NCI-H226 (cell line): ENCODE measurements at regions not wholly inside any gene's neighbourhood (a gene's known extent, or its start where the extent isn't known, plus 50 kb on each side); places are given as distances from the start of the nearest gene placed in this dataset.

Source experiments
- DNase-seq: peaks from one replicate; pipeline ENCODE4 v3.0.0-alpha.2; 2015

- DNase-seq: no peak
Measured at GRCh38 chr3:124653071-124653796, 77.0 kb upstream of the UMPS start.

- no peak for DNase-seq
Measured at GRCh38 chr3:124653797-124654469, 76.3 kb upstream of the UMPS start.

DNA sequence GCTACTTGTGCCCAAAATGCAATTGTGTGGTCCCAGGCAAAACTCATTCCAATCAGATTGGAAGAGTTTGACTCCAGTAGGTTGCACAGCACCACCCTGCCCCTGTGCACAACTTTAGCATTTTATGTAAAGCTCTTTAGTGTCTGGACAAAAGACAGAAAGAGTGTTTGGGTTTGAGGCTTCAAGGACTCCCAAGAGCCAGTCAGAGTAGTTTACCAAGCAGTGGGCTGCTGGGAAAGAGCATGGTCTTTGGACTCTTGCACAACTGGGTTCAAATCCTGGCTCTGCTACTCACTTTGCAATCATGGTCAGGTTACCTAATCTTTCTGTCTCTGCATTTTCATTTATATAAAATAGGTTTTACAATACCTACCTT, 75.8 kb upstream of the UMPS start:
- DNase-seq: no peak

DNA sequence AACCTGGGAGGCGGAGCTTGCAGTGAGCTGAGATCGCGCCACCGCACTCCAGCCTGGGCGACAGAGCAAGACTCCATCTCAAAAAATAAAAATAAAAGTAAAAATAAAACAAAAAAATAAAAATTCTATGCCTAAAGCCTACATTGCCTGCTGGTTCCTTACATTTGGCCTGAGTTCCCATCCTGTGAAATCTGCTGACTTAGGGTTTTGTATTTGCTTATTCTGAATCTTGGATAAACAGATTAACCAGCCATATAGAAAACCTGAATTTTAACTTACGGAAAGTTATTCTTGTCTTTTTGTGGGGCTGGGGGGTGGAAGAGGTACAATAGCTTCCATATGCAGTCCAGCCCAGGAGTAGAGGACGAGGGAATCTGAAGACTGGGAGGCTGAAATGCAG, 73.7 kb upstream of the UMPS start:
- no peak for DNase-seq

- no peak for DNase-seq
Measured at GRCh38 chr3:124657138-124657537, 73.1 kb upstream of the UMPS start.

DNA sequence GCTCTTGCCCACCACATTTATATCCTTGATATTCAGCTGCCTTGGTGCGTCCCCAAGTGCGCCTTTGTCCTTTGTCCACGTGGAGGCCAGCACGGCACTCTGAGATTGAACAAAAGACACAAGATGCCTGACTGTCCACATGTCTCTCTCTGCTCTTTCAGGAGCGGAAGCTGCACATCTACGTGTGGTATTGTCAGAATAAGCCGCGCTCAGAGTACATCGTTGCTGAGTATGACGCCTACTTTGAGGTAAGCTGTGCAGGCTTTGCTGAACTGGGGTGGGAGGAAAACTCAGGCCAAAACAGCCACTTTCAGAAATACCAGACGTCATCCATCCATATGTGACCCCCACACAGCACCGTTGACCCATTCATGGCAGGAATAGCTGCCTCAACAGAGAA, 72.0 kb upstream of the UMPS start:
- no peak for DNase-seq

DNA sequence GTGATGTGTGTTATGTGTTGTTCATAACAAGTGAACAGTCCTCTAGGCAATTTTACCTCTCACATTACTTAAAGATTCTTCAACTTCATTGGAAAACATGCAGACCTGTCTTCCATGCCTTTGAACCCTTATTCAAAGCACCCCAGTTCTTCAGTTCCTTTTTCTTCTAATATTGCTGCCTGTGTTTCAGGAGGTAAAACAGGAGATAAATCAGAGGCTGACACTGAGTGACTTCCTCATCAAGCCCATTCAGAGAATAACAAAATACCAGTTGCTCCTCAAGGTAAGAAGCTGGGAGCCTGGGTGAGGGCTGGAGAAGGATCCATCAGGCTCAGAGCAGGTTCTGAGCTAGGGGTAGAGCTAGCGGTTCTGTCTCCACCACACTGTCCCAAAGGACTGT, 71.1 kb upstream of the UMPS start:
- DNase-seq: no peak

GRCh38 chr3:124660599-124660998, 69.7 kb upstream of the UMPS start:
- DNase-seq: no peak

- DNase-seq: no peak
Measured at GRCh38 chr3:124663690-124664089, 66.6 kb upstream of the UMPS start.

DNA sequence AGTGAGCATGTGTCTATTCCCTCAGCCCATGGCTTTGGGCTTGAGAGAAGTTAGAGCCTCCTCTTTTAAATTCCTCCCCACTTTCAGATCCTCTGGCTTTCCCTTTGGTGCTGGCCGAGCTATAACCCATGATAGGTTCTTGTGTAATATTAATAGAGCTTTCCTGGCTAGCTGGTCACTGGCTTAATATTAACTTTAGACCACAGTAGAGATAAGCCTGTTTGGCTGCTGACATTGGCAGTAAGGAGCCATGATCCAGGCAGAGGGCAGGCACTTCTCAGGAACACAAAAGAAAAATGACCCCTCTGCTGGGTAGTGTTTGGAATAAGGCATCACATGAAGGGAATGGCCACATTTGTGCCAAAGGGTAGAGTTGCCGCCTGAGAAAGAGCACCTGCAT, 65.4 kb upstream of the UMPS start:
- no peak for DNase-seq

GRCh38 chr3:124666067-124666466, 64.2 kb upstream of the UMPS start:
- DNase-seq: no peak

DNA sequence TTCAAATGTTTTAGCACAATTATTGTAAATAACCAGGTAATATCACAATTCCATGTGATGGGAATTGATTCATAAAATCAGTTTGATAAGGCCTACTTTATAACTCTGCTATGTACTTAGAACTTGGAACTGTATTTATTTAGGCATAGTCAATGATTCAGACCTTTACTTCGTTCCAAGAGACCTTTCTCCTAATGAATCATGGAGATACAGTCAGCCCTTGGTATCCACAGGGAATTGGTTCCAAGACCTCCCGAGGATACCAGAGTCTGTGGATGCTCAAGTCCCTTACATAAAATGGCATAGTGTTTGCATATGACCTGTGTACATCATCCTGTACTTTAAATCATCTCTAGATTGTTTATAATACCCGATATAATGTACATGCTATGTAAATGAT, 60.8 kb upstream of the UMPS start:
- peak; percentile 10 for DNase-seq

- DNase-seq: no peak
Measured at GRCh38 chr3:124671106-124671505, 59.1 kb upstream of the UMPS start.

GRCh38 chr3:124674336-124674735, 55.9 kb upstream of the UMPS start:
- DNase-seq: no peak

DNA sequence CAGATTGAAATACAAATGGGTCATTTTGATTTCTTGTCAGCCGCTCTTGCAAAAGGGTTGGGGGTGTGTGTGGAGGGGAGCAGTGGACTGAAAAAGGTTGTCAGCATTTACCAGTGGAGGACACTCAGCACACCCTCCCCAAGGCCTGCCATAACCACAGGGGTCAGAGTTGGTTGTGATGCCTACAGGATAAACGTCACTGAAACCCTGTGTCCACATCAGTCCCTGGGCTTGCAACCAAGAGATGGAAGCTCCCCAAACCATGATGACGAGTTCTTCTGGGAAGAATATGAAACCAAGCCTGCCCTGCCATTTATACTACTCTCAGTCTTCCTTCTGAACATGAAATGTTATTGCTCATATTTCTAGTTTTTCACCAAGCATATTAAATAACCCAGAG, 54.0 kb upstream of the UMPS start:
- DNase-seq: no peak

DNA sequence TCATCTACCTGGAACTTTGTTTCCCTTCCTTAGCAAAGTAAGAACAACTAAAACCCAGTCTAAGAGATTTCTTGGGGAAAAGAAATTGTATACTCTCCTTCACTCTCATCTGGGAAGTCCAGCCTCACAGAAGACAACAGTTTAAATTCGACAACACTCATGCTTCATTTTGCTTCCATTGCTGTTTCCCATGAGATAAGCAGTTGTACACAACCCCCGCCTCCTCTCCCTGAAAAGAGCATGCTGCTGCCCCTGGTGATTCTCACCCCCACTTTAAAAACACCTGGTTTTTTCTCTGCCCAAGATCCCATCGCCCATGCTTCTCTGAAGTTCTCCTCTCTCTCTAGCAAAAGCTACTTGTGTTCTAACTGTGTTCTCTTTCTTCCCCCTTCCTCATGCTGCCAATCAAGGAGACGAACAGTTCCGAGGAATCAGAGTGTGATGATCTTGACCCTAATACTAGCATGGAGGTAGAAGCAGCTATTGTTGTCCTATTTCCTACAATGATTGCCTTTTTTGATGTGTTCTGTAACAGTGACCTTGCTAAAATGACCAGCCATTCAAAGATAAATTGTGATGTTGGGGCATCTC, 51.1 kb upstream of the UMPS start:
- no peak for DNase-seq
